B cell (primary cell): ENCODE measurements at regions not wholly inside any gene's neighbourhood (a gene's known extent, or its start where the extent isn't known, plus 50 kb on each side); places are given as distances from the start of the nearest gene placed in this dataset.

Source experiments
- CTCF ChIP-seq: fragments of 200-600 bp; IDR thresholded peaks from one replicate; pipeline ENCODE4 v1.8.0; 2022; ENCODE audit warnings: antibody characterized with exemption, mild to moderate bottlenecking
- EZH2 ChIP-seq: IDR thresholded peaks from 2 replicates; pipeline ENCODE4 v1.6.1; 2012; ENCODE audit warnings: borderline replicate concordance, low read depth, mild to moderate bottlenecking, moderate library complexity, low read length; ENCODE audit not compliant: insufficient read depth, poor library complexity, severe bottlenecking

- TF ChIP-seq CTCF (no peak), EZH2 (no peak)
These were observed 647.1 kb upstream of the MIR17HG start for GRCh38 chr13:90700340-90700739.
